ENCODE measurements at regions not wholly inside any gene's neighbourhood (a gene's known extent, or its start where the extent isn't known, plus 50 kb on each side); places are given as distances from the start of the nearest gene placed in this dataset.

DNA sequence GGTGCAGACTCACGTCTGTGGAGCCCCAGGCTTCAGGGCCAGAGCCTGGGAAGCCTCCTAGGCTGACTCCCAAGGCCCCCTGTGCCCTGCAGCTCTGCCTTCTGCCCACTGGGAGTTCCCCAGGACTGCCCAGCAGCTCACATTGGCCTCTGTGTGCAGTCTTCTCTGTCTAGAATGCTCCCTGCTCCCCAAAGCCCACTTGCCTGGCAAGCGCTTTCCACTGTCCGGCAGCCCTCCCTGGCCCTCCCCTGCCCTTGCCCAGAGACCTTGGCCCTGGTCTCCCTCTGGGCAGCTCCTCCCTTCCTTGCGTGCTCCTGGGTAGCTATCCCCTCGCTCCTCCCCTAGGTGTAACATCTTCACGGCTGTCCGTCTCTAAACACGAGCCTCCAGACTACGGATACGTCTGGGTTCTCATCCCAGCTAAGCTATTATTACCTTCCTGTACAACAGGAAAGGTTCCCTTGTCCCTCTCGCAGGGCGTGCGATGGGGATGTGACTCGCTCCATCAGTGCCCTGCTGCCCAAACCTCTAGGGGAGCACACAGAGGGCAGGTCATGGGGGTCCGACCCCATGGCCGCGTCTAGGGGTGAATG, 325.5 kb upstream of the RTL1 start:
- no peak overlapping the region for H3K4me3 Mint-ChIP-seq
- peak in 1 of 35 experiments; percentile 21 for DNase-seq
- H3K4me1 ChIP-seq (ENCODE audit: control insufficient read depth in 1 of 2, extremely low read depth in 1 of 2, insufficient read depth in 2 of 2, low read length in 2 of 2), result no peaks in the 10 kb centered on the region
- peaks cover 3 to 6% of the 10 kb centered on the region in 2 donors for H3K27me3 Mint-ChIP-seq
- H3K27me3 ChIP-seq (replicated peaks in 1 of 2; ENCODE audit: control insufficient read depth in 2 of 2, extremely low read depth in 1 of 2, insufficient read depth in 2 of 2, low read length in 1 of 2), result peaks cover 0 to 35% of the 10 kb centered on the region in 2 experiments
- H3K36me3 ChIP-seq (ENCODE audit: control insufficient read depth in 2 of 2, extremely low read depth in 1 of 2, insufficient read depth in 1 of 2, low read length in 1 of 2), result no peaks in the 10 kb centered on the region
- H3K27ac Mint-ChIP-seq, result no peak overlapping the region
- H3K4me1 Mint-ChIP-seq, result no peaks in the 10 kb centered on the region
- ChIA-PET POLR2A (no interaction called here), CTCF (no interaction called here)
- H3K4me3 ChIP-seq (ENCODE audit: control insufficient read depth in 1 of 2, extremely low read depth in 1 of 2, low read length in 1 of 2), result no peak overlapping the region
- no peak for ATAC-seq (replicated peaks in 1 of 4)
- H3K9me3 Mint-ChIP-seq, result no peaks in the 10 kb centered on the region
- no peak overlapping the region for H3K27ac ChIP-seq (ENCODE audit: low read length)
- no peaks in the 10 kb centered on the region for H3K36me3 Mint-ChIP-seq
- 93% methylated on average over 13 of the region's 17 CpGs for WGBS (ENCODE audit: insufficient coverage)
- H3K9me3 ChIP-seq, result no peaks in the 10 kb centered on the region

DNA sequence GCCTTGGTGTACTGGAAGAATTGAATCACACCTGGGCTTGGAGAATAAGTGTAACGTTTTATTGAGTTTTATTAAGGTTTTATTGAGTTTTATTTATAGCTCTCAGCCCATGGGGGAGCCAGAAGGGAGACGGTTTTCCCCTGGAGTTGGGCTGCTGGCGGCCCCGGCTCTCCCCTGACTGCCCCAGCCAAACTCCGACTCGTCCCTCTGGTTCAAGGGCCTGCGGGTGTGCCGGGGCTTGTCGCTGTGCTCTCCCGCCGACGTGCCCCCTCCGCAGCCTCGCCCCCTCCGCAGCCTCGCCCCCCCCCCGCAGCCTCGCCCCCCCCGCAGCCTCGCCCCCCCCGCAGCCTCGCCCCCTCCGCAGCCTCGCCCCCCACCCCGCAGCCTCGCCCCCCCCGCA, 326.1 kb upstream of the RTL1 start:
- ATAC-seq (replicated peaks in 1 of 4) (no peak), DNase-seq (peak in 1 of 35 experiments; percentile 12)
- H3K4me1 ChIP-seq (ENCODE audit: control insufficient read depth in 1 of 2, extremely low read depth in 1 of 2, insufficient read depth in 2 of 2, low read length in 2 of 2), result no peaks in the 10 kb centered on the region
- Mint-ChIP-seq H3K27me3 (peaks cover 5% of the 10 kb centered on the region in 2 donors), H3K4me3 (no peak overlapping the region), H3K36me3 (no peaks in the 10 kb centered on the region), H3K27ac (no peak overlapping the region), H3K9me3 (no peaks in the 10 kb centered on the region), H3K4me1 (no peaks in the 10 kb centered on the region)
- WGBS (ENCODE audit: insufficient coverage), result 90% methylated on average over 2 of the region's 27 CpGs
- CTCF ChIA-PET, result no interaction called here
- POLR2A ChIA-PET, result no interaction called here
- no peaks in the 10 kb centered on the region for H3K9me3 ChIP-seq
- H3K27ac ChIP-seq (ENCODE audit: low read length), result no peak overlapping the region
- H3K27me3 ChIP-seq (replicated peaks in 1 of 2; ENCODE audit: control insufficient read depth in 2 of 2, extremely low read depth in 1 of 2, insufficient read depth in 2 of 2, low read length in 1 of 2), result peaks cover 0 to 35% of the 10 kb centered on the region in 2 experiments
- no peaks in the 10 kb centered on the region for H3K36me3 ChIP-seq (ENCODE audit: control insufficient read depth in 2 of 2, extremely low read depth in 1 of 2, insufficient read depth in 1 of 2, low read length in 1 of 2)
- H3K4me3 ChIP-seq (ENCODE audit: control insufficient read depth in 1 of 2, extremely low read depth in 1 of 2, low read length in 1 of 2), result no peak overlapping the region

DNA sequence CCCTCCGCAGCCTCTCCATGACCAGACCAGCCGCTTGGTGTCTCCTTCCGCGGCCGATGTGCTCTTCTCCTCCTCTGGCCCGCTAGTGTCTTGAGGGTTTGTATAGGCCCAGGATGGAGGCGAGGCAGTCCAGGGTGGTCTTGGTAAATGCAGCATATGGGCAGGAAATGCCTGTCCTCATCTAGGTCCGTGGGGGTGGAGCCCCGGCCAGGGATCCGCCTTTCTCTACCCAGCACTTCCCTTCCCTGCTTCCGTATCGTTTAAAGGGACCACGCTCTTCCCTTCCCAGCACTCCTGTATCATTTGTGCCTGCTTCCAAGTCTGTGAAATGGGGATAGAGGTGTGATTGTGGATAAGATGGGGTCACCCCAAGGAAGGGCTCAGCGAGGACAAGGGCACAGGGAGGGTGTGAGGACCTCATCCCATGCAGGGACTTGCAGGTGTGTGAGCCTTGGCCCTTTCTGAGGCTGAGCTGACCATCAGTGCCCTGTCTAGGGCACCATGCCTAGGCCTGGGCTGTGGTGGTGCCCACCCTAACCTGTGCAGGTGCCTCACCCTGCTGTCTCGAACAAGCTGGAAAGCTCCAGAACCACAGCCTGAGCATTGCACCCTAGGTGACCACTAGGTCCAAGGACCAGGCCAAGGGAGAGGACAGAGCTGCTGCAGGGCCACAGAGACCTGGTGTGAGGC, 326.8 kb upstream of the RTL1 start:
- Histone ChIP-seq H3K27me3 (replicated peaks in 1 of 2; ENCODE audit: control insufficient read depth in 2 of 2, extremely low read depth in 1 of 2, insufficient read depth in 2 of 2, low read length in 1 of 2) (peaks cover 0 to 35% of the 10 kb centered on the region in 2 experiments), H3K36me3 (ENCODE audit: control insufficient read depth in 2 of 2, extremely low read depth in 1 of 2, insufficient read depth in 1 of 2, low read length in 1 of 2) (no peaks in the 10 kb centered on the region), H3K4me1 (ENCODE audit: control insufficient read depth in 1 of 2, extremely low read depth in 1 of 2, insufficient read depth in 2 of 2, low read length in 2 of 2) (no peaks in the 10 kb centered on the region), H3K27ac (ENCODE audit: low read length) (no peak overlapping the region), H3K9me3 (no peaks in the 10 kb centered on the region), H3K4me3 (ENCODE audit: control insufficient read depth in 1 of 2, extremely low read depth in 1 of 2, low read length in 1 of 2) (no peak overlapping the region)
- ATAC-seq (replicated peaks in 1 of 4) (no peak), DNase-seq (peak in 1 of 35 experiments; percentile 17)
- CTCF ChIA-PET, result no interaction called here
- POLR2A ChIA-PET, result no interaction called here
- no peak overlapping the region for H3K27ac Mint-ChIP-seq
- H3K9me3 Mint-ChIP-seq, result no peaks in the 10 kb centered on the region
- H3K27me3 Mint-ChIP-seq, result peaks cover 9% of the 10 kb centered on the region in 2 donors
- no peaks in the 10 kb centered on the region for H3K4me1 Mint-ChIP-seq
- 80% methylated on average over 5 of the region's 15 CpGs for WGBS (ENCODE audit: insufficient coverage)
- H3K4me3 Mint-ChIP-seq, result no peak overlapping the region
- no peaks in the 10 kb centered on the region for H3K36me3 Mint-ChIP-seq

DNA sequence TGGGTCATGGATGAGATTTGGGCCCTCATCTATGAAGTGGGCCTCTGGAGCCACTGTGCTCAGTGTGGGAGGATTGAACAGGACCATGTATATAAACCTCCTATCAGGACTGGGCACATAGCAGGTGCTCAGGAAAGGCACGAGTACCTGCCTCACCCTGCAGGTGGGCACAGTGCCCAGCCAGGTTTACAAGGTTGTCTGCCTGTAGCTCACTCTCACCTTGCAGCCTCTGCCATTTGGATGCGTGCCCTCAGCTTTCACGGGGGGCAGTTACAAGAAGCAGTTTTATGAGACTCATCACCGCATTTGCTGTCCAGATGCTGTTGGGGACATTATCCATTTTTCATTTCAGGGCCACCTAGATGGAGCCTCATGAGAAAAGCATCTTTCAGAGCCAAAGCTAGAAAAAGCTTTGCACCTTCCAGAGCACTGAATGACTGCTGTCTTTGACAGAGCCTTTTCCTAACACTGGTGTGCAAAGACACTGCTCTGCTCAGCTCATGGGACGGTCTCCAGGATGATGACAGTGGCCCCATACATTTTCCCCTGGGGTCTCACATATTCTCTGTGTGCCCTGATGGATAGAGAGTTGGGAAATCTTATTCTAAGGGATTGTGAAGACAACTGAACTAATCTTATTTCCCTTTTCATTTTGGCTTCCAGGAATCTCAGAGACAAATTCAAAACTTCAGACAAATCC, 327.5 kb upstream of the RTL1 start:
- DNase-seq (no peak), ATAC-seq (replicated peaks in 1 of 4) (no peak)
- no peaks in the 10 kb centered on the region for H3K9me3 Mint-ChIP-seq
- Histone ChIP-seq H3K4me1 (ENCODE audit: control insufficient read depth in 1 of 2, extremely low read depth in 1 of 2, insufficient read depth in 2 of 2, low read length in 2 of 2) (no peaks in the 10 kb centered on the region), H3K27ac (ENCODE audit: low read length) (no peak overlapping the region), H3K27me3 (replicated peaks in 1 of 2; ENCODE audit: control insufficient read depth in 2 of 2, extremely low read depth in 1 of 2, insufficient read depth in 2 of 2, low read length in 1 of 2) (peaks cover 0 to 34% of the 10 kb centered on the region in 2 experiments), H3K36me3 (ENCODE audit: control insufficient read depth in 2 of 2, extremely low read depth in 1 of 2, insufficient read depth in 1 of 2, low read length in 1 of 2) (no peaks in the 10 kb centered on the region), H3K4me3 (ENCODE audit: control insufficient read depth in 1 of 2, extremely low read depth in 1 of 2, low read length in 1 of 2) (no peak overlapping the region), H3K9me3 (no peaks in the 10 kb centered on the region)
- CTCF ChIA-PET, result no interaction called here
- H3K36me3 Mint-ChIP-seq, result no peaks in the 10 kb centered on the region
- POLR2A ChIA-PET, result no interaction called here
- H3K4me1 Mint-ChIP-seq, result no peaks in the 10 kb centered on the region
- WGBS (ENCODE audit: insufficient coverage), result 77% methylated on average over 4 of the region's 5 CpGs
- no peak overlapping the region for H3K4me3 Mint-ChIP-seq
- H3K27ac Mint-ChIP-seq, result no peak overlapping the region
- H3K27me3 Mint-ChIP-seq, result peaks cover 9% of the 10 kb centered on the region in 2 donors

DNA sequence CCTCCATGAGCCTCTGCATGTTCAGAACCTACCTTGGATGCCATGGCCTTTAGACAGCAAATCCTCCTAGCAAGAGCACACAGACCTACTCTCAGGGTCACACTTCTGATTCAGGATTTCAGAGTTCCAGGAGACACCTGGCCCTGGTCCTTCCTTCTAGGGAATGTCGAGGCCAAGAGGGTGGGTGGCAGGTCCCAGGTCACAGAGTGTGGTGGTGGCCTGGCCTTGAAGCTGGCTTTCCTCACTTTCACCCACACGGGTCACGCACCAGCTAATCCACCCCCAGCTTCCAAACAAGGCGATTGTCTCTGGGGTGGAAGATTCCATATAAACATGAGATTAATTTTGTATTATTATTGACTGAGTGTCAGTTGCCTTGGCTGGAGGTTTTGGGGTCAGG, 328.3 kb upstream of the RTL1 start:
- Mint-ChIP-seq H3K4me1 (no peaks in the 10 kb centered on the region), H3K4me3 (no peak overlapping the region), H3K36me3 (no peaks in the 10 kb centered on the region), H3K9me3 (no peaks in the 10 kb centered on the region), H3K27ac (no peak overlapping the region), H3K27me3 (peaks cover 9 to 17% of the 10 kb centered on the region in 2 donors)
- ATAC-seq (replicated peaks in 1 of 4) (no peak), DNase-seq (no peak)
- H3K9me3 ChIP-seq, result no peaks in the 10 kb centered on the region
- WGBS (ENCODE audit: insufficient coverage), result no CpG with 5 or more reads among the region's 4 CpGs
- H3K4me1 ChIP-seq (ENCODE audit: control insufficient read depth in 1 of 2, extremely low read depth in 1 of 2, insufficient read depth in 2 of 2, low read length in 2 of 2), result no peaks in the 10 kb centered on the region
- H3K27ac ChIP-seq (ENCODE audit: low read length), result no peak overlapping the region
- H3K36me3 ChIP-seq (ENCODE audit: control insufficient read depth in 2 of 2, extremely low read depth in 1 of 2, insufficient read depth in 1 of 2, low read length in 1 of 2), result no peaks in the 10 kb centered on the region
- H3K4me3 ChIP-seq (ENCODE audit: control insufficient read depth in 1 of 2, extremely low read depth in 1 of 2, low read length in 1 of 2), result no peak overlapping the region
- CTCF ChIA-PET, result no interaction called here
- peaks cover 0 to 33% of the 10 kb centered on the region in 2 experiments for H3K27me3 ChIP-seq (replicated peaks in 1 of 2; ENCODE audit: control insufficient read depth in 2 of 2, extremely low read depth in 1 of 2, insufficient read depth in 2 of 2, low read length in 1 of 2)
- POLR2A ChIA-PET, result no interaction called here

DNA sequence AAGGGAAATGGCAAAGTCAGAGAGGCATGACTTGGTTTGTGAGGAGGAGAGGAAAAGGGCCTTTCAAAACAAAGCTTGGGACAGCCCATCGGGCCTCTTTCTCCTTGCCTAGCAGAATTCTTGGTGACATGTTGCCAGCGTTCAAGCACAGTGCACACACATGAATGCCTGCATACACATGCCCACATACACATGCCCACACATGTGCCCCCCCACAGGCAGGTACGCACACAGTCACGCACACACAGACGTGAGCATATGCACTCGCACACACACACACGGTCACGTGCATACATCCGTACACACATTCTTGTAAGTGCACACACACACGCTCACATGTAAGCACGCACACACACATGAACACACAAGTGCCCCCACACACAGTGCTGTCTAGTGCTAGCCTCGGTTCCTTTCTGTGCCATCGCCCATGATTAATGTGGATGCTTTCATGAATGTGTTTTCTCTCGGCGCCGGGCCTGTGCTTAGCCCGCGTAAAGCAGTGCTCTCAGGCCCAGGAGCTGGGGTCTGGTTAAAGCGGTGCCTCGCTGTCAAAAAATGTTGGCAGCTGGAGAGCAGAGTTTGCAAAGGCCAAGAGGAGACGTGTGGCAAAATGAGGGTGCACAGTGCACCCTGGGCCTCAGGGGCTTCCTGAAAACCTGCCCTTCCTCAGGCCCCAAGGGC, 328.8 kb upstream of the DIO3 start:
- Histone ChIP-seq H3K27me3 (replicated peaks in 1 of 2; ENCODE audit: control insufficient read depth in 2 of 2, extremely low read depth in 1 of 2, insufficient read depth in 2 of 2, low read length in 1 of 2) (peaks cover 0 to 38% of the 10 kb centered on the region in 2 experiments), H3K4me3 (ENCODE audit: control insufficient read depth in 1 of 2, extremely low read depth in 1 of 2, low read length in 1 of 2) (no peak overlapping the region), H3K36me3 (ENCODE audit: control insufficient read depth in 2 of 2, extremely low read depth in 1 of 2, insufficient read depth in 1 of 2, low read length in 1 of 2) (no peaks in the 10 kb centered on the region), H3K4me1 (ENCODE audit: control insufficient read depth in 1 of 2, extremely low read depth in 1 of 2, insufficient read depth in 2 of 2, low read length in 2 of 2) (no peaks in the 10 kb centered on the region), H3K27ac (ENCODE audit: low read length) (no peak overlapping the region), H3K9me3 (no peaks in the 10 kb centered on the region)
- 78% methylated on average over 13 of the region's 21 CpGs for WGBS (ENCODE audit: insufficient coverage)
- ChIA-PET POLR2A (no interaction called here), CTCF (no interaction called here)
- Mint-ChIP-seq H3K4me3 (no peak overlapping the region), H3K9me3 (no peaks in the 10 kb centered on the region), H3K27ac (no peak overlapping the region), H3K27me3 (peaks cover 11 to 21% of the 10 kb centered on the region in 2 donors), H3K36me3 (no peaks in the 10 kb centered on the region), H3K4me1 (no peaks in the 10 kb centered on the region)
- DNase-seq (no peak), ATAC-seq (replicated peaks in 1 of 4) (no peak)

Measured in T-cell (primary cell).